ENCODE measurements at regions not wholly inside any gene's neighbourhood (a gene's known extent, or its start where the extent isn't known, plus 50 kb on each side); places are given as distances from the start of the nearest gene placed in this dataset.

GRCh38 chr2:176470713-176471112, 201.5 kb downstream of the MTX2 start:
- DNase-seq = no peak
- no peak overlapping the region for H3K4me3 Mint-ChIP-seq
- H3K36me3 Mint-ChIP-seq (ENCODE audit: low read depth) = no peaks in the 10 kb centered on the region
- no peaks in the 10 kb centered on the region; the same call in 1 of the 2 replicates for H3K27me3 Mint-ChIP-seq (ENCODE audit: insufficient read depth)
- peaks cover 21% of the 10 kb centered on the region; the same call in 1 of the 2 replicates for H3K4me1 Mint-ChIP-seq (ENCODE audit: low read depth)
- H3K27ac Mint-ChIP-seq = no peak overlapping the region
- TF ChIP-seq CTCF (IDR thresholded peaks at IDR 0.05) = no peak
- H3K9me3 Mint-ChIP-seq = no peaks in the 10 kb centered on the region

GRCh38 chr2:176471949-176472348, 202.7 kb downstream of the MTX2 start:
- no peaks in the 10 kb centered on the region; the same call in 1 of the 2 replicates for H3K27me3 Mint-ChIP-seq (ENCODE audit: insufficient read depth)
- peak overlapping the region; percentile 72; the same call in 1 of the 2 replicates for H3K4me3 Mint-ChIP-seq
- H3K36me3 Mint-ChIP-seq (ENCODE audit: low read depth) = no peaks in the 10 kb centered on the region
- no peak overlapping the region for H3K27ac Mint-ChIP-seq
- H3K4me1 Mint-ChIP-seq (ENCODE audit: low read depth) = peaks cover 21% of the 10 kb centered on the region; the same call in 1 of the 2 replicates
- no peaks in the 10 kb centered on the region for H3K9me3 Mint-ChIP-seq
- no peak for TF ChIP-seq CTCF (IDR thresholded peaks at IDR 0.05)
- DNase-seq = no peak

GRCh38 chr2:176473177-176473576, 203.9 kb downstream of the MTX2 start:
- no peak for TF ChIP-seq CTCF (IDR thresholded peaks at IDR 0.05)
- Mint-ChIP-seq H3K27ac (no peak overlapping the region), H3K4me3 (peak overlapping the region; percentile 72; the same call in 1 of the 2 replicates), H3K27me3 (ENCODE audit: insufficient read depth) (no peaks in the 10 kb centered on the region; the same call in 1 of the 2 replicates), H3K9me3 (no peaks in the 10 kb centered on the region), H3K36me3 (ENCODE audit: low read depth) (no peaks in the 10 kb centered on the region), H3K4me1 (ENCODE audit: low read depth) (peaks cover 20% of the 10 kb centered on the region; the same call in 1 of the 2 replicates)
- DNase-seq = no peak

GRCh38 chr2:176473851-176474250, 204.6 kb downstream of the MTX2 start:
- H3K4me3 Mint-ChIP-seq = no peak overlapping the region; the same call in 1 of the 2 replicates

GRCh38 chr2:176477336-176477735, 208.1 kb downstream of the MTX2 start:
- no peak for DNase-seq
- Mint-ChIP-seq H3K27ac (no peak overlapping the region), H3K4me1 (ENCODE audit: low read depth) (peaks cover 13% of the 10 kb centered on the region; the same call in 1 of the 2 replicates), H3K36me3 (ENCODE audit: low read depth) (no peaks in the 10 kb centered on the region; the same call in 1 of the 2 replicates), H3K27me3 (ENCODE audit: insufficient read depth) (no peaks in the 10 kb centered on the region; the same call in 1 of the 2 replicates), H3K9me3 (no peaks in the 10 kb centered on the region), H3K4me3 (no peak overlapping the region)
- TF ChIP-seq CTCF (IDR thresholded peaks at IDR 0.05) = no peak

More at GRCh38 chr2:176473851-176474250, 204.6 kb downstream of the MTX2 start:
- Mint-ChIP-seq H3K27ac (no peak overlapping the region), H3K4me1 (ENCODE audit: low read depth) (peaks cover 15% of the 10 kb centered on the region; the same call in 1 of the 2 replicates), H3K27me3 (ENCODE audit: insufficient read depth) (no peaks in the 10 kb centered on the region; the same call in 1 of the 2 replicates), H3K9me3 (no peaks in the 10 kb centered on the region), H3K36me3 (ENCODE audit: low read depth) (no peaks in the 10 kb centered on the region)
- TF ChIP-seq CTCF (IDR thresholded peaks at IDR 0.05) = no peak
- no peak for DNase-seq
